HCT116 (cell line): ENCODE measurements at regions not wholly inside any gene's neighbourhood (a gene's known extent, or its start where the extent isn't known, plus 50 kb on each side); places are given as distances from the start of the nearest gene placed in this dataset.

Experiments
- ATAC-seq: fragments of 200-7000 bp; cut with Tn5 transposase; 2 replicates; pipeline ENCODE4 v1.9.1; 2020; ENCODE audit warnings: mild to moderate bottlenecking, moderate library complexity
- BruUV-seq: library from RNA; stranded (reverse); fragments of 400-500 nt; replicated peaks from 2 replicates; lab custom pipeline; 2021; lab: Mats Ljungman, UMichigan
- CTCF ChIA-PET: fragments of 300-600 bp; sonication (Branson Sonifier 250); formaldehyde crosslinking; loops from one replicate; lab custom pipeline; 2021; ENCODE audit warnings: antibody characterized with exemption; lab: Charles Lee
- POLR2A ChIA-PET: fragments of 300-600, 350-600 bp; sonication (Branson Sonifier 250); formaldehyde crosslinking; loops from one replicate; lab custom pipeline; 2021; ENCODE audit warnings: antibody characterized with exemption; lab: Charles Lee
- RAD21 ChIA-PET, 2 experiments: fragments of 300-600 bp; sonication (Branson Sonifier 250); formaldehyde crosslinking; loops; one replicate each; lab custom pipeline; 2023; ENCODE audit warnings: low total read pairs in 2 of 2; ENCODE audit not compliant: uncharacterized antibody in 2 of 2, unreplicated experiment in 2 of 2, low non-redundant PET in 1 of 2; lab: Charles Lee
- DNase-seq: peaks from one replicate; pipeline ENCODE4 v3.0.0-alpha.2; 2010; ENCODE audit warnings: low read depth, low spot score
- H2AFZ ChIP-seq: fragments of 200-600 bp; shearing (Covaris generic), sonication (generic); 2 replicates; pipeline ENCODE4 v1.6.1; 2017; ENCODE audit warnings: low read depth, mixed run types, mixed read lengths, antibody characterized with exemption, low read length; ENCODE audit not compliant: poor library complexity, severe bottlenecking
- H3K27ac ChIP-seq: 2 replicates; pipeline ENCODE4 v1.5.1; 2012; ENCODE audit warnings: low read depth, low read length
- H3K27me3 ChIP-seq: fragments of 200-600 bp; sonication (generic); 2 replicates; pipeline ENCODE4 v1.6.1; 2016; ENCODE audit warnings: mixed run types, low read length, mixed read lengths; ENCODE audit not compliant: insufficient read depth
- H3K36me3 ChIP-seq, 2 experiments: fragments of 200-500 bp in 1 of 2; fragments of 200-600 bp in 1 of 2; sonication (Bioruptor generic) in 1 of 2; sonication (generic) in 1 of 2; 2 replicates each; pipeline versions ENCODE4 v1.5.1 to v1.6.1; 2014 to 2016; ENCODE audit warnings: low read length in 2 of 2, inconsistent platforms in 1 of 2, mixed read lengths in 1 of 2, mixed run types in 1 of 2; ENCODE audit not compliant: insufficient read depth in 2 of 2, control insufficient read depth in 1 of 2
- H3K4me1 ChIP-seq, 2 experiments: fragments of 200-600 bp in 1 of 2; sonication (generic) in 1 of 2; 2 replicates each; pipeline versions ENCODE4 v1.5.1 to v1.6.1; 2012 to 2017; ENCODE audit warnings: low read length in 2 of 2, inconsistent platforms in 1 of 2, mild to moderate bottlenecking in 1 of 2, mixed read lengths in 1 of 2, mixed run types in 1 of 2, moderate library complexity in 1 of 2; ENCODE audit not compliant: insufficient read depth in 2 of 2, control insufficient read depth in 1 of 2
- H3K4me2 ChIP-seq: fragments of 200-600 bp; sonication (generic); 2 replicates; pipeline ENCODE4 v1.6.1; 2017; ENCODE audit warnings: mixed run types, low read length, mixed read lengths
- H3K4me3 ChIP-seq, 2 experiments: fragments of 200-600 bp in 1 of 2; sonication (generic) in 1 of 2; replicated peaks in 1 of 2; 2 replicates each; pipeline ENCODE4 v1.5.1; 2011 to 2016; ENCODE audit warnings: low read length in 2 of 2, control low read depth in 1 of 2, low read depth in 1 of 2, mild to moderate bottlenecking in 1 of 2, mixed read lengths in 1 of 2, mixed run types in 1 of 2
- H3K79me2 ChIP-seq: fragments of 200-600 bp; sonication (generic); 2 replicates; pipeline ENCODE4 v1.6.1; 2017; ENCODE audit warnings: mild to moderate bottlenecking, mixed run types, low read length, moderate library complexity, mixed read lengths; ENCODE audit not compliant: insufficient read depth
- H3K9ac ChIP-seq: fragments of 200-600 bp; sonication (generic); 2 replicates; pipeline ENCODE4 v1.6.1; 2016; ENCODE audit warnings: low read length, mixed read lengths
- H3K9me2 ChIP-seq: fragments of 200-600 bp; sonication (generic), shearing (Covaris generic); 2 replicates; pipeline ENCODE4 v1.6.1; 2017; ENCODE audit warnings: mixed run types, mild to moderate bottlenecking, moderate library complexity; ENCODE audit not compliant: insufficient read depth
- H3K9me3 ChIP-seq, 2 experiments: fragments of 200-500 bp in 1 of 2; fragments of 200-600 bp in 1 of 2; sonication (Bioruptor generic) in 1 of 2; sonication (generic) in 1 of 2; 2 replicates each; pipeline ENCODE4 v1.6.1; 2014 to 2017; ENCODE audit warnings: low read length in 2 of 2, mixed read lengths in 2 of 2, inconsistent platforms in 1 of 2, low read depth in 1 of 2, mild to moderate bottlenecking in 1 of 2, mixed run types in 1 of 2, moderate library complexity in 1 of 2; ENCODE audit not compliant: control insufficient read depth in 1 of 2, insufficient read depth in 1 of 2
- H4K20me1 ChIP-seq: fragments of 200-600 bp; sonication (generic), shearing (Covaris generic); 2 replicates; pipeline ENCODE4 v1.6.1; 2017; ENCODE audit warnings: mixed run types, mild to moderate bottlenecking, moderate library complexity; ENCODE audit not compliant: insufficient read depth
- CBX3 ChIP-seq: IDR thresholded peaks from 2 replicates; pipeline ENCODE4 v1.6.1; 2012; ENCODE audit warnings: low read depth
- CEBPB ChIP-seq: IDR thresholded peaks from 2 replicates; pipeline ENCODE4 v1.6.1; 2012; ENCODE audit warnings: low read depth
- EGR1 ChIP-seq: IDR thresholded peaks from 2 replicates; pipeline ENCODE4 v1.6.1; 2012; ENCODE audit warnings: low read depth
- EZH2 ChIP-seq: fragments of 200-600 bp; sonication (generic); IDR thresholded peaks from 2 replicates; pipeline ENCODE4 v1.6.1; 2017; ENCODE audit warnings: antibody characterized with exemption, mixed run types
- FOSL1 ChIP-seq: IDR thresholded peaks from 2 replicates; pipeline ENCODE4 v1.6.1; 2012; ENCODE audit warnings: low read depth
- POLR2A ChIP-seq: IDR thresholded peaks from 2 replicates; pipeline ENCODE4 v1.7.0; 2011; ENCODE audit warnings: borderline replicate concordance; ENCODE audit not compliant: insufficient read depth, insufficient read length; ENCODE audit errors: extremely low read depth
- SIN3A ChIP-seq: IDR thresholded peaks from 2 replicates; pipeline ENCODE4 v1.6.1; 2012; ENCODE audit warnings: low read depth
- SP1 ChIP-seq: IDR thresholded peaks from 2 replicates; pipeline ENCODE4 v1.6.1; 2012; ENCODE audit warnings: low read depth
- SRF ChIP-seq: IDR thresholded peaks from 2 replicates; pipeline ENCODE4 v1.6.1; 2012; ENCODE audit warnings: low read depth
- TCF7L2 ChIP-seq: IDR thresholded peaks from 2 replicates; pipeline ENCODE4 v1.7.0; 2011; ENCODE audit warnings: borderline replicate concordance, inconsistent platforms; ENCODE audit not compliant: insufficient read depth, insufficient read length; ENCODE audit errors: extremely low read depth
- YY1 ChIP-seq: IDR thresholded peaks from 2 replicates; pipeline ENCODE4 v1.6.1; 2011; ENCODE audit warnings: low read length, low read depth, moderate library complexity, mild to moderate bottlenecking; ENCODE audit not compliant: insufficient replicate concordance; ENCODE audit errors: extremely low read depth
- ZFX ChIP-seq: fragments of 450-650 bp; IDR thresholded peaks from 2 replicates; pipeline ENCODE4 v1.6.1; 2017
- ZNF274 ChIP-seq: fragments of 200-500 bp; sonication (Bioruptor generic); IDR thresholded peaks from 2 replicates; pipeline ENCODE4 v1.6.1; 2014; ENCODE audit warnings: mild to moderate bottlenecking, low read depth, low read length, inconsistent platforms
- intact Hi-C: fragments of 100-400 bp; cut with micrococcal nuclease; formaldehyde crosslinking; loops from 2 replicates; pipeline ENCODE4 v1.10.0; 2022
- TF ChIP-seq, protein P1 (sequence below): IDR thresholded peaks from 2 replicates; pipeline ENCODE4 v1.6.1; 2011; ENCODE audit warnings: mild to moderate bottlenecking, low read length, moderate library complexity; ENCODE audit not compliant: insufficient replicate concordance; ENCODE audit errors: extremely low read depth
- TF ChIP-seq, protein P2 (sequence below): IDR thresholded peaks from 2 replicates; pipeline ENCODE4 v1.6.1; 2012; ENCODE audit warnings: low read depth
- TF ChIP-seq, protein P3 (sequence below): IDR thresholded peaks from 2 replicates; pipeline ENCODE4 v1.6.1; 2012

DNA sequence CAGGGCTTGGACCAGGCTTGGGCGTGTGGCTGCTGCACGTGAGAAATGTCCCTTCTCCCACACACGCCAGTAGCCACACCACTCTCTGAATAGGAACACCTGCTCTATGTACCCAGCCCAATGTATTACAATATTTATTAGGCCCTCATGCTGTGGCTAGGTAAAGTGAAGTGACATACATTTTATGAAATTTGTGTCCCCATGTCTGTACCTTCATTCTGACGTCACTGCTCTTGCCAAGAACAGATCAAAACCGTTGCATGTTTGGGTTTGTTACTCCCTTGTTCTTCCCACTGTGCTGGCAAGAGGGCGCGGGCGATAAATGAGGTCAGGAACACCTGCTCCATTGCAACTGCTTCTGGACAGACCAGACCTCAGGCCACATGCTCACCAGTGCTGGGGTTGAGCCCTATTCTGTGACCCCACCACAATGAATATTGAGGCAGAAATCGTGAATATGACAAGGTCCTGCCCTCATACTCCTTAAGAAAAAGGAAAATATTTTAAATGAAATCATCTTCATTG is 436.4 kb upstream of the SALL3 start:
- Histone ChIP-seq H3K4me3 (no peak overlapping the region), H3K27me3 (no peaks in the 10 kb centered on the region), H3K36me3 (no peaks in the 10 kb centered on the region), H3K9me3 (no peaks in the 10 kb centered on the region; a peak in 2 of 4 replicates), H3K9me2 (no peaks in the 10 kb centered on the region)
- ATAC-seq (no peak), DNase-seq (no peak)
- CTCF ChIA-PET = no interaction called here
- TF ChIP-seq EZH2 = no peak
- TF ChIP-seq EGR1 = no peak
- no peak for TF ChIP-seq CBX3
- TF ChIP-seq POLR2A = no peak
- TF ChIP-seq, protein P1, sequence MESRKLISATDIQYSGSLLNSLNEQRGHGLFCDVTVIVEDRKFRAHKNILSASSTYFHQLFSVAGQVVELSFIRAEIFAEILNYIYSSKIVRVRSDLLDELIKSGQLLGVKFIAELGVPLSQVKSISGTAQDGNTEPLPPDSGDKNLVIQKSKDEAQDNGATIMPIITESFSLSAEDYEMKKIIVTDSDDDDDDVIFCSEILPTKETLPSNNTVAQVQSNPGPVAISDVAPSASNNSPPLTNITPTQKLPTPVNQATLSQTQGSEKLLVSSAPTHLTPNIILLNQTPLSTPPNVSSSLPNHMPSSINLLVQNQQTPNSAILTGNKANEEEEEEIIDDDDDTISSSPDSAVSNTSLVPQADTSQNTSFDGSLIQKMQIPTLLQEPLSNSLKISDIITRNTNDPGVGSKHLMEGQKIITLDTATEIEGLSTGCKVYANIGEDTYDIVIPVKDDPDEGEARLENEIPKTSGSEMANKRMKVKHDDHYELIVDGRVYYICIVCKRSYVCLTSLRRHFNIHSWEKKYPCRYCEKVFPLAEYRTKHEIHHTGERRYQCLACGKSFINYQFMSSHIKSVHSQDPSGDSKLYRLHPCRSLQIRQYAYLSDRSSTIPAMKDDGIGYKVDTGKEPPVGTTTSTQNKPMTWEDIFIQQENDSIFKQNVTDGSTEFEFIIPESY = no peak
- TF ChIP-seq, protein P2, sequence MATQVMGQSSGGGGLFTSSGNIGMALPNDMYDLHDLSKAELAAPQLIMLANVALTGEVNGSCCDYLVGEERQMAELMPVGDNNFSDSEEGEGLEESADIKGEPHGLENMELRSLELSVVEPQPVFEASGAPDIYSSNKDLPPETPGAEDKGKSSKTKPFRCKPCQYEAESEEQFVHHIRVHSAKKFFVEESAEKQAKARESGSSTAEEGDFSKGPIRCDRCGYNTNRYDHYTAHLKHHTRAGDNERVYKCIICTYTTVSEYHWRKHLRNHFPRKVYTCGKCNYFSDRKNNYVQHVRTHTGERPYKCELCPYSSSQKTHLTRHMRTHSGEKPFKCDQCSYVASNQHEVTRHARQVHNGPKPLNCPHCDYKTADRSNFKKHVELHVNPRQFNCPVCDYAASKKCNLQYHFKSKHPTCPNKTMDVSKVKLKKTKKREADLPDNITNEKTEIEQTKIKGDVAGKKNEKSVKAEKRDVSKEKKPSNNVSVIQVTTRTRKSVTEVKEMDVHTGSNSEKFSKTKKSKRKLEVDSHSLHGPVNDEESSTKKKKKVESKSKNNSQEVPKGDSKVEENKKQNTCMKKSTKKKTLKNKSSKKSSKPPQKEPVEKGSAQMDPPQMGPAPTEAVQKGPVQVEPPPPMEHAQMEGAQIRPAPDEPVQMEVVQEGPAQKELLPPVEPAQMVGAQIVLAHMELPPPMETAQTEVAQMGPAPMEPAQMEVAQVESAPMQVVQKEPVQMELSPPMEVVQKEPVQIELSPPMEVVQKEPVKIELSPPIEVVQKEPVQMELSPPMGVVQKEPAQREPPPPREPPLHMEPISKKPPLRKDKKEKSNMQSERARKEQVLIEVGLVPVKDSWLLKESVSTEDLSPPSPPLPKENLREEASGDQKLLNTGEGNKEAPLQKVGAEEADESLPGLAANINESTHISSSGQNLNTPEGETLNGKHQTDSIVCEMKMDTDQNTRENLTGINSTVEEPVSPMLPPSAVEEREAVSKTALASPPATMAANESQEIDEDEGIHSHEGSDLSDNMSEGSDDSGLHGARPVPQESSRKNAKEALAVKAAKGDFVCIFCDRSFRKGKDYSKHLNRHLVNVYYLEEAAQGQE = no peak
- no peak for TF ChIP-seq TCF7L2
- TF ChIP-seq SIN3A = no peak
- TF ChIP-seq CEBPB = no peak
- no peak for TF ChIP-seq ZFX
- TF ChIP-seq ZNF274 = no peak
- no peak for TF ChIP-seq FOSL1
- TF ChIP-seq SP1 = no peak
- no peak for TF ChIP-seq SRF
- TF ChIP-seq, protein P3, sequence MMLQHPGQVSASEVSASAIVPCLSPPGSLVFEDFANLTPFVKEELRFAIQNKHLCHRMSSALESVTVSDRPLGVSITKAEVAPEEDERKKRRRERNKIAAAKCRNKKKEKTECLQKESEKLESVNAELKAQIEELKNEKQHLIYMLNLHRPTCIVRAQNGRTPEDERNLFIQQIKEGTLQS = no peak
- TF ChIP-seq YY1 = no peak
- TF ChIP-seq, all 23 proteins: peak for 0
- intact Hi-C loops = no loop called here
- no peaks in the 10 kb centered on the region for H3K79me2 ChIP-seq
- H4K20me1 ChIP-seq = no peaks in the 10 kb centered on the region
- no peak overlapping the region for H2AFZ ChIP-seq
- no peak overlapping the region for H3K27ac ChIP-seq
- ChIA-PET POLR2A (no interaction called here), RAD21 (no interaction called here)
- BruUV-seq = no TSS peak
- no peaks in the 10 kb centered on the region for H3K4me1 ChIP-seq
- no peak overlapping the region for H3K9ac ChIP-seq
- no peak overlapping the region for H3K4me2 ChIP-seq
